ENCODE measurements at regions not wholly inside any gene's neighbourhood (a gene's known extent, or its start where the extent isn't known, plus 50 kb on each side); places are given as distances from the start of the nearest gene placed in this dataset.

DNA sequence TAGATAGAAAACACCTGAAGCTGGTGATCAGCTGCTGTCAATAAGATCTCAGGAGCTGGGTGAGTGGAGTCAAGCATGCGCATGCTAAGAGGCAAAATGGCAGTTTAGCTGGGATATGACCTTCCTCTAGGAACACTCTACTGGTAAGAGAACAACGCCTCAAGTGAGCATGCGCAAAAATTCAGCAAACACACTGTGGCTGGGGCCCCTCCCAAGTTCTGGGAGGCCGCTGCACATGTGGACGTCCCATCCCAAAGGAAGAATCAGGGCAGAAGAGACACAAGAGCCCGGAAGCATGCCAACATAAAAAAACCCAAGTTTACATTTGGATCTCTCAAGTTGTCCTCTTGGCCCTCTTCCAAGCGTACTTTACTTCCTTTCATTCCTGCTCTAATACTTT, 126.3 kb upstream of the F3 start:
- TF ChIP-seq, protein P1, sequence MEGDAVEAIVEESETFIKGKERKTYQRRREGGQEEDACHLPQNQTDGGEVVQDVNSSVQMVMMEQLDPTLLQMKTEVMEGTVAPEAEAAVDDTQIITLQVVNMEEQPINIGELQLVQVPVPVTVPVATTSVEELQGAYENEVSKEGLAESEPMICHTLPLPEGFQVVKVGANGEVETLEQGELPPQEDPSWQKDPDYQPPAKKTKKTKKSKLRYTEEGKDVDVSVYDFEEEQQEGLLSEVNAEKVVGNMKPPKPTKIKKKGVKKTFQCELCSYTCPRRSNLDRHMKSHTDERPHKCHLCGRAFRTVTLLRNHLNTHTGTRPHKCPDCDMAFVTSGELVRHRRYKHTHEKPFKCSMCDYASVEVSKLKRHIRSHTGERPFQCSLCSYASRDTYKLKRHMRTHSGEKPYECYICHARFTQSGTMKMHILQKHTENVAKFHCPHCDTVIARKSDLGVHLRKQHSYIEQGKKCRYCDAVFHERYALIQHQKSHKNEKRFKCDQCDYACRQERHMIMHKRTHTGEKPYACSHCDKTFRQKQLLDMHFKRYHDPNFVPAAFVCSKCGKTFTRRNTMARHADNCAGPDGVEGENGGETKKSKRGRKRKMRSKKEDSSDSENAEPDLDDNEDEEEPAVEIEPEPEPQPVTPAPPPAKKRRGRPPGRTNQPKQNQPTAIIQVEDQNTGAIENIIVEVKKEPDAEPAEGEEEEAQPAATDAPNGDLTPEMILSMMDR (IDR thresholded peaks at IDR 0.05): no peak
- TF ChIP-seq POLR2A (IDR thresholded peaks at IDR 0.05): no peak
